ENCODE measurements at regions not wholly inside any gene's neighbourhood (a gene's known extent, or its start where the extent isn't known, plus 50 kb on each side); places are given as distances from the start of the nearest gene placed in this dataset.

DNA sequence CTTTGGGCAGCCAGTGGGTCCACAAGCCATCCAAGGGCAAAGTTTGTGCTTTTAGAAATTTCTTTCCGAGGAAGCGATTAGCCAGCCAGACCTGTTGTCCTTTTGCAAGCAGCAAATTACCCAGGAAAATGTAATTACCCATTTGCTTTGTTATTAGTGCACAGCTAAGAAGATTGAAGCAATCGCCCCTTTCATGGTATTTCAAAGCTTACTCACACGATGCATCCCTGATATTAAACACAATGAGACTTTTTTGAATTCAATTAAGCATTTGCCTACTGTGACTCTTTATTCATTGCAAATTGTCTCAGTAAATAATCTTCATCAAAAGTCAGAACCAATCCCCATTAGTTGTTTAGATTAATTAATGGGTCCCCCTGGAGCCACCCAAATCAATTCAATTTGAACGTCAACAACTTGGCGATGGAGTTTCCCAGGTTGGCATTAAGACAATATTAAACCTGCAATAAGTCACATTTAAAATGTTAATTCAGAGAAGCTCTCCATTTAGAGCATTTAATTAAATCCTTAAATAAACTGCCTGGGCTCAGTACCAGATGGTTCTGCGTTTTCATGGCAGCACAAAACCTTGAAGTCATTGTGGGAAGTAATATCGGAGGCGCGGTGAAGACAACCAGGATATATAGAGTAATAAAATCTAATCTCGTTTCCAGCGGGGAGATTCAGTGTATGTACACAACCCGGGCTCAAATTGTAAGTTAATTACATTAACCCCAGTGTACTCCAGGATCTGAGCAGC lies 366.2 kb upstream of the TNRC6C start:
- Histone ChIP-seq H2BK12ac (ENCODE audit: low read length) (no peak overlapping the region), H3K4ac (ENCODE audit: low read length) (no peak overlapping the region), H3K9ac (ENCODE audit: low read depth, low read length, poor library complexity) (no peak overlapping the region), H3K23ac (ENCODE audit: low read depth, low read length, poor library complexity) (no peak overlapping the region), H3K27ac (replicated peaks; ENCODE audit: low read length) (no peak overlapping the region), H3K79me1 (ENCODE audit: low read depth, low read length) (no peaks in the 10 kb centered on the region), H3K18ac (ENCODE audit: low read length) (no peak overlapping the region), H4K91ac (ENCODE audit: low read depth, low read length, poor library complexity) (no peak overlapping the region), H4K8ac (ENCODE audit: low read depth, low read length) (no peak overlapping the region), H3K4me3 (ENCODE audit: low read length in 2 of 2) (no peak overlapping the region), H3K4me1 (ENCODE audit: control insufficient read depth in 2 of 2, insufficient read depth in 1 of 2, low read depth in 1 of 2, low read length in 2 of 2) (peaks cover 0 to 12% of the 10 kb centered on the region in 2 donors), H2BK15ac (ENCODE audit: low read length) (no peak overlapping the region), H3K4me2 (ENCODE audit: insufficient read depth, low read length, poor library complexity, severe bottlenecking) (no peak overlapping the region), H2BK5ac (ENCODE audit: low read length) (no peak overlapping the region), H2AK5ac (ENCODE audit: low read depth, low read length) (no peak overlapping the region), H3K36me3 (replicated peaks in 1 of 2; ENCODE audit: control insufficient read depth in 2 of 2, insufficient read depth in 2 of 2, low read length in 2 of 2) (no peaks in the 10 kb centered on the region), H3K9me3 (replicated peaks in 1 of 2; ENCODE audit: control insufficient read depth in 2 of 2, insufficient read depth in 1 of 2, low read depth in 1 of 2, low read length in 2 of 2) (no peaks in the 10 kb centered on the region), H3K27me3 (ENCODE audit: control insufficient read depth in 3 of 3, insufficient read depth in 3 of 3, low read depth in 1 of 3, low read length in 3 of 3) (peaks cover 0 to 3% (median 0%) of the 10 kb centered on the region in 3 experiments), H2AFZ (ENCODE audit: low read length) (no peak overlapping the region), H2BK120ac (ENCODE audit: low read depth, low read length) (no peak overlapping the region), H3K14ac (ENCODE audit: low read length) (no peak overlapping the region)
- DNase-seq (ENCODE audit: low spot score) = no peak
- WGBS, 2 donors (ENCODE audit: extremely low coverage in 2 of 2, insufficient read length in 2 of 2, insufficient replicate concordance in 1 of 2) = no CpG with 5 or more reads among the region's 13 CpGs

DNA sequence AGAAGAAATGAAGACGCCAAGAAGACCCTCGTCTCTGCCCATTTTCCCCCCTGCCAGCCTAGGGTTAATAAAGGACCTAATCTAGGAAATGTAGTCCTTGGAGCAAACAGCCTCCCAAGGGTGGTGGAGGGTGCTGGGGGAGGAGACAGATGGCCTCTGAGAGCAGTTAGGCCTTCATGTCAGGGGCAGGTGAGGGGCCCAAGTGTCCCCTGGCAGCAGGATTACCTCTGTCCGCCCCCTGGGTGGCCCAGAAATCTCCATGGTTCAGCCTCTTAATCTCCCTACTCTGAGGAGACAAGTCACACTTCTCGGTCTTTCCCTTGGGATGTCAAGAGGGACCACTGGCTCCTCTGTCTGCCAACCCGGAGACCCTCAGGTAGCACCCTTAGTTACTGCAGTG lies 365.4 kb upstream of the TNRC6C start:
- no CpG with 5 or more reads among the region's 5 CpGs for WGBS, 2 donors (ENCODE audit: extremely low coverage in 2 of 2, insufficient read length in 2 of 2, insufficient replicate concordance in 1 of 2)
- Histone ChIP-seq H3K36me3 (replicated peaks in 1 of 2; ENCODE audit: control insufficient read depth in 2 of 2, insufficient read depth in 2 of 2, low read length in 2 of 2) (no peaks in the 10 kb centered on the region), H3K4ac (ENCODE audit: low read length) (no peak overlapping the region), H2BK12ac (ENCODE audit: low read length) (no peak overlapping the region), H3K4me3 (ENCODE audit: low read length in 2 of 2) (no peak overlapping the region), H3K18ac (ENCODE audit: low read length) (no peak overlapping the region), H3K4me2 (ENCODE audit: insufficient read depth, low read length, poor library complexity, severe bottlenecking) (no peak overlapping the region), H2BK5ac (ENCODE audit: low read length) (no peak overlapping the region), H3K23ac (ENCODE audit: low read depth, low read length, poor library complexity) (no peak overlapping the region), H3K9me3 (replicated peaks in 1 of 2; ENCODE audit: control insufficient read depth in 2 of 2, insufficient read depth in 1 of 2, low read depth in 1 of 2, low read length in 2 of 2) (no peaks in the 10 kb centered on the region), H4K8ac (ENCODE audit: low read depth, low read length) (no peak overlapping the region), H2AK5ac (ENCODE audit: low read depth, low read length) (no peak overlapping the region), H2AFZ (ENCODE audit: low read length) (no peak overlapping the region), H2BK15ac (ENCODE audit: low read length) (peak overlapping the region; percentile 11), H3K14ac (ENCODE audit: low read length) (no peak overlapping the region), H3K4me1 (ENCODE audit: control insufficient read depth in 2 of 2, insufficient read depth in 1 of 2, low read depth in 1 of 2, low read length in 2 of 2) (peaks cover 0 to 14% of the 10 kb centered on the region in 2 donors), H3K27ac (replicated peaks; ENCODE audit: low read length) (no peak overlapping the region), H3K9ac (ENCODE audit: low read depth, low read length, poor library complexity) (no peak overlapping the region), H4K91ac (ENCODE audit: low read depth, low read length, poor library complexity) (no peak overlapping the region), H3K27me3 (ENCODE audit: control insufficient read depth in 3 of 3, insufficient read depth in 3 of 3, low read depth in 1 of 3, low read length in 3 of 3) (peaks cover 0 to 3% (median 0%) of the 10 kb centered on the region in 3 experiments), H2BK120ac (ENCODE audit: low read depth, low read length) (no peak overlapping the region), H3K79me1 (ENCODE audit: low read depth, low read length) (no peaks in the 10 kb centered on the region)
- no peak for DNase-seq (ENCODE audit: low spot score)

DNA sequence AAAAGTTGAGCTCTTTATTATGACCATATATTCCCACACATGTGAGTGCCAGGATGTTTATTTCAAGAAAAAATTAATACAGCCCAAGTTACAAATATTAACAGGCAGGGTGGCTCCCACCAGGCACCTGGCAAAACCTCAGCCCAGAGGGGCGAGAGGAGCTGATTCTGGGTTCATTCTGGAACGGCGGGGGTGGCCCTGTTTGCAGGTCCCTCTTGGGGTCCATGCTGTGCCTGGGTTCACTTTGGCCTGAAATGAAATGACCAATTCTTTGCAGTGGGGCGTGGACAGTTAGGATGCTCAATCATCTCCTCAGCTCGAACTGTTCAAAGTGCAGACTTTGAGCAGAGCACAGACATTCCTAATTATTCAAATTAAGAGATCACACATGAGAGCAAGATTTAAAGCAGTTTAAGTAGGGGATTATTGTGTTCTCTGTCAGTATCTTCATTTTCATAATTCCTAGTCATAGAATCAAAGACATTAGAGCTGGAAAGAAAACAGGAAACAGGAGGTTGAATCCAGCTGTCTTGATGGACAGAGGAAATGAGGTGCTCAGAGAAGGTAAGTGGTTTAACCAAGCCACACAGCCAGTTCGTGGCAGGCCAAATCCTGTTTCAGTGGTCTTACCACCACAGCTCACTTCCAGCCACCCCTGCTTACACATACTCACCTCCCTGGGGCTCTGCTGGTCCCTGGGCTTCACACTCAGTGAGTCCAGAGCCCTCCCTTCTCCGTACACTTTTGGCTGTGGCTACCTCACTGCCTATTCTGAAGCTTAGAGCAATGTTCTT lies 363.9 kb upstream of the TNRC6C start:
- no peak overlapping the region for H4K91ac ChIP-seq (ENCODE audit: low read depth, low read length, poor library complexity)
- no peak overlapping the region for H3K9ac ChIP-seq (ENCODE audit: low read depth, low read length, poor library complexity)
- no peaks in the 10 kb centered on the region for H3K79me1 ChIP-seq (ENCODE audit: low read depth, low read length)
- H3K4me1 ChIP-seq (ENCODE audit: control insufficient read depth in 2 of 2, insufficient read depth in 1 of 2, low read depth in 1 of 2, low read length in 2 of 2) = peaks cover 0 to 14% of the 10 kb centered on the region in 2 donors
- H3K4ac ChIP-seq (ENCODE audit: low read length) = no peak overlapping the region
- no peak overlapping the region for H2AK5ac ChIP-seq (ENCODE audit: low read depth, low read length)
- DNase-seq (ENCODE audit: low spot score) = no peak
- H2BK15ac ChIP-seq (ENCODE audit: low read length) = no peak overlapping the region
- H3K18ac ChIP-seq (ENCODE audit: low read length) = peak overlapping the region; percentile 9
- no peaks in the 10 kb centered on the region for H3K36me3 ChIP-seq (replicated peaks in 1 of 2; ENCODE audit: control insufficient read depth in 2 of 2, insufficient read depth in 2 of 2, low read length in 2 of 2)
- no CpG with 5 or more reads among the region's 7 CpGs for WGBS, 2 donors (ENCODE audit: extremely low coverage in 2 of 2, insufficient read length in 2 of 2, insufficient replicate concordance in 1 of 2)
- no peak overlapping the region for H2BK5ac ChIP-seq (ENCODE audit: low read length)
- H3K27me3 ChIP-seq (ENCODE audit: control insufficient read depth in 3 of 3, insufficient read depth in 3 of 3, low read depth in 1 of 3, low read length in 3 of 3) = peaks cover 0 to 3% (median 0%) of the 10 kb centered on the region in 3 experiments
- H2AFZ ChIP-seq (ENCODE audit: low read length) = no peak overlapping the region
- H3K4me2 ChIP-seq (ENCODE audit: insufficient read depth, low read length, poor library complexity, severe bottlenecking) = no peak overlapping the region
- no peak overlapping the region for H2BK120ac ChIP-seq (ENCODE audit: low read depth, low read length)
- H4K8ac ChIP-seq (ENCODE audit: low read depth, low read length) = no peak overlapping the region
- no peak overlapping the region for H3K27ac ChIP-seq (replicated peaks; ENCODE audit: low read length)
- H3K14ac ChIP-seq (ENCODE audit: low read length) = no peak overlapping the region
- H2BK12ac ChIP-seq (ENCODE audit: low read length) = no peak overlapping the region
- H3K9me3 ChIP-seq (replicated peaks in 1 of 2; ENCODE audit: control insufficient read depth in 2 of 2, insufficient read depth in 1 of 2, low read depth in 1 of 2, low read length in 2 of 2) = no peaks in the 10 kb centered on the region
- no peak overlapping the region for H3K4me3 ChIP-seq (ENCODE audit: low read length in 2 of 2)
- no peak overlapping the region for H3K23ac ChIP-seq (ENCODE audit: low read depth, low read length, poor library complexity)
